ENCODE measurements at regions not wholly inside any gene's neighbourhood (a gene's known extent, or its start where the extent isn't known, plus 50 kb on each side); places are given as distances from the start of the nearest gene placed in this dataset.
"Not testable (repeated sequence)": the region's sequence is repeated elsewhere in the genome, so short reads cannot be mapped to it uniquely, and the experiment has no call there.

- DNase-seq: no peak
Measured at GRCh38 chr6:28585335-28585734, 59.7 kb downstream of the GPX5 start.

- DNase-seq: no peak
Measured at GRCh38 chr6:28586324-28586723, 60.6 kb downstream of the GPX5 start.

- DNase-seq: peak; percentile 52 to 68
Measured at GRCh38 chr6:28586962-28587745, 61.5 kb downstream of the GPX5 start.

GRCh38 chr6:28587746-28588075, 62.0 kb downstream of the GPX5 start:
- no peak for DNase-seq

GRCh38 chr6:28588666-28589065, 63.0 kb downstream of the GPX5 start:
- DNase-seq: no peak

- no peak for DNase-seq
Measured at GRCh38 chr6:28589234-28589956, 63.7 kb downstream of the GPX5 start.

- DNase-seq: no peak
Measured at GRCh38 chr6:28589957-28590349, 64.3 kb downstream of the GPX5 start.

GRCh38 chr6:28597217-28597835, 71.6 kb downstream of the GPX5 start:
- DNase-seq: peak in 1 of 2 donors; percentile 27

GRCh38 chr6:28597924-28598722, 72.4 kb downstream of the GPX5 start:
- no peak for DNase-seq

- DNase-seq: no peak
Measured at GRCh38 chr6:28598757-28599686, 73.3 kb downstream of the GPX5 start.

- no peak for DNase-seq
Measured at GRCh38 chr6:28600245-28600644, 74.6 kb downstream of the GPX5 start.

GRCh38 chr6:28603891-28604290, 78.2 kb downstream of the GPX5 start:
- DNase-seq: no peak

GRCh38 chr6:28606424-28607391, 81.0 kb downstream of the GPX5 start:
- peak; percentile 7 to 17 for DNase-seq

- no peak for DNase-seq
Measured at GRCh38 chr6:28607990-28608389, 82.3 kb downstream of the GPX5 start.

GRCh38 chr6:28609672-28610071, 84.0 kb downstream of the GPX5 start:
- no peak for DNase-seq

- DNase-seq: no peak
Measured at GRCh38 chr6:28615616-28615954, 89.9 kb downstream of the GPX5 start.

- DNase-seq: no peak
Measured at GRCh38 chr6:28615955-28616747, 90.5 kb downstream of the GPX5 start.

- no peak for DNase-seq
Measured at GRCh38 chr6:28618898-28619555, 93.3 kb downstream of the GPX5 start.

- DNase-seq: not testable (repeated sequence)
Measured at GRCh38 chr6:28621268-28621667, 95.6 kb downstream of the GPX5 start.

All from CD4-positive, alpha-beta T cell treated with Interleukin-1 beta for 1 hour (primary cell).